PC-9 (cell line): ENCODE measurements at regions not wholly inside any gene's neighbourhood (a gene's known extent, or its start where the extent isn't known, plus 50 kb on each side); places are given as distances from the start of the nearest gene placed in this dataset.

Experiments
- BruUV-seq: library from RNA; stranded (reverse); fragments of 400-500 nt; replicated peaks from 2 replicates; lab custom pipeline; 2021; lab: Mats Ljungman, UMichigan
- CTCF ChIA-PET: fragments of 300-600 bp; sonication (Branson Sonifier 250); formaldehyde crosslinking; loops from one replicate; lab custom pipeline; 2022; ENCODE audit warnings: antibody characterized with exemption; lab: Charles Lee
- POLR2A ChIA-PET: fragments of 300-600 bp; sonication (Branson Sonifier 250); formaldehyde crosslinking; loops from one replicate; lab custom pipeline; 2022; ENCODE audit warnings: antibody characterized with exemption; ENCODE audit not compliant: unreplicated experiment; lab: Charles Lee
- DNase-seq, 2 experiments: peaks; one replicate each; pipeline versions ENCODE4 v3.0.0 to v3.0.0-alpha.2; 2015 to 2022; ENCODE audit warnings: mixed read lengths in 1 of 2
- H2AFZ ChIP-seq: fragments of 200-600 bp; sonication (generic); 2 replicates; pipeline ENCODE4 v1.8.1; 2017; ENCODE audit warnings: antibody characterized with exemption
- H3F3A ChIP-seq: fragments of 200-600 bp; sonication (generic); 2 replicates; pipeline ENCODE4 v1.8.1; 2017; ENCODE audit warnings: antibody characterized with exemption, mild to moderate bottlenecking, low read depth; ENCODE audit not compliant: insufficient read depth
- H3K27ac ChIP-seq: fragments of 200-600 bp; sonication (generic); 2 replicates; pipeline ENCODE4 v1.6.1; 2016; ENCODE audit warnings: mixed run types
- H3K27me3 ChIP-seq: fragments of 200-600 bp; sonication (generic); 2 replicates; pipeline ENCODE4 v1.6.1; 2016; ENCODE audit warnings: low read depth, mixed run types; ENCODE audit not compliant: insufficient read depth
- H3K36me3 ChIP-seq: fragments of 200-600 bp; sonication (generic); 2 replicates; pipeline ENCODE4 v1.6.1; 2016; ENCODE audit warnings: low read depth, mixed run types
- H3K4me1 ChIP-seq: fragments of 200-600 bp; sonication (generic); replicated peaks from 2 replicates; pipeline ENCODE4 v1.6.1; 2016; ENCODE audit warnings: mixed run types; ENCODE audit not compliant: insufficient read depth
- H3K4me2 ChIP-seq: fragments of 200-600 bp; sonication (generic); 2 replicates; pipeline ENCODE4 v1.6.1; 2017; ENCODE audit warnings: mixed run types
- H3K4me3 ChIP-seq: fragments of 200-600 bp; sonication (generic); 2 replicates; pipeline ENCODE4 v1.6.1; 2016; ENCODE audit warnings: mixed run types
- H3K79me2 ChIP-seq: fragments of 200-600 bp; sonication (generic); 2 replicates; pipeline ENCODE4 v1.6.1; 2017; ENCODE audit warnings: low read depth, mixed run types
- H3K9me2 ChIP-seq: fragments of 200-600 bp; sonication (generic); 2 replicates; pipeline ENCODE4 v1.8.1; 2017; ENCODE audit warnings: mild to moderate bottlenecking; ENCODE audit not compliant: insufficient read depth
- H3K9me3 ChIP-seq: fragments of 200-600 bp; sonication (generic); 2 replicates; pipeline ENCODE4 v1.8.1; 2016; ENCODE audit warnings: low read depth; ENCODE audit not compliant: insufficient read depth
- H4K20me1 ChIP-seq: fragments of 200-600 bp; sonication (generic); 2 replicates; pipeline ENCODE4 v1.8.1; 2017; ENCODE audit not compliant: insufficient read depth
- CTCF ChIP-seq: fragments of 200-600 bp; sonication (generic); conservative IDR thresholded peaks from 2 replicates; pipeline ENCODE4 v1.6.1; 2017; ENCODE audit warnings: mixed run types, antibody characterized with exemption, mild to moderate bottlenecking, moderate library complexity
- EZH2 ChIP-seq: fragments of 200-600 bp; sonication (generic); IDR thresholded peaks from 2 replicates; pipeline ENCODE4 v1.8.0; 2017; ENCODE audit warnings: antibody characterized with exemption, low read depth
- intact Hi-C: fragments of 100-400 bp; cut with micrococcal nuclease; formaldehyde crosslinking; loops from one replicate; pipeline ENCODE4 v1.10.0; 2022; ENCODE audit not compliant: unreplicated experiment

GRCh38 chr15:31799715-31800321 is 230.5 kb upstream of the CHRNA7 start:
- no peaks in the 10 kb centered on the region for H3K9me3 ChIP-seq
- no peak overlapping the region for H3K4me2 ChIP-seq
- H3K4me3 ChIP-seq = no peak overlapping the region
- no peaks in the 10 kb centered on the region for H3K36me3 ChIP-seq
- TF ChIP-seq EZH2 = no peak
- H3K4me1 ChIP-seq = no peaks in the 10 kb centered on the region
- intact Hi-C loops = no loop called here
- H2AFZ ChIP-seq = no peak overlapping the region
- ChIA-PET CTCF (no interaction called here), POLR2A (no interaction called here)
- no peaks in the 10 kb centered on the region for H3K79me2 ChIP-seq
- H3K27me3 ChIP-seq = no peaks in the 10 kb centered on the region; the same call in 1 of the 2 replicates
- H3F3A ChIP-seq = no peaks in the 10 kb centered on the region
- no peak for DNase-seq
- H3K9me2 ChIP-seq = no peaks in the 10 kb centered on the region
- no peak overlapping the region for H3K27ac ChIP-seq
- BruUV-seq = no TSS peak
- no peaks in the 10 kb centered on the region for H4K20me1 ChIP-seq

GRCh38 chr15:31801152-31801551 is 229.2 kb upstream of the CHRNA7 start:
- no peaks in the 10 kb centered on the region for H4K20me1 ChIP-seq
- no peak for DNase-seq
- no peaks in the 10 kb centered on the region for H3K36me3 ChIP-seq
- TF ChIP-seq CTCF = no peak
- no peaks in the 10 kb centered on the region for H3K9me3 ChIP-seq
- POLR2A ChIA-PET = no interaction called here
- no peak overlapping the region for H3K27ac ChIP-seq
- intact Hi-C loops = no loop called here
- no TSS peak for BruUV-seq
- H3F3A ChIP-seq = no peaks in the 10 kb centered on the region
- H3K4me2 ChIP-seq = no peak overlapping the region
- no peak overlapping the region for H3K4me3 ChIP-seq
- H2AFZ ChIP-seq = no peak overlapping the region
- H3K4me1 ChIP-seq = no peaks in the 10 kb centered on the region
- CTCF ChIA-PET = no interaction called here
- H3K79me2 ChIP-seq = no peaks in the 10 kb centered on the region
- H3K27me3 ChIP-seq = no peaks in the 10 kb centered on the region; the same call in 1 of the 2 replicates
- no peaks in the 10 kb centered on the region for H3K9me2 ChIP-seq

GRCh38 chr15:31802761-31803160 is 227.6 kb upstream of the CHRNA7 start:
- H3K36me3 ChIP-seq = no peaks in the 10 kb centered on the region
- H3K79me2 ChIP-seq = no peaks in the 10 kb centered on the region
- no peak overlapping the region for H3K4me2 ChIP-seq
- no peak overlapping the region for H2AFZ ChIP-seq
- no peaks in the 10 kb centered on the region for H3K4me1 ChIP-seq
- DNase-seq = no peak
- no peaks in the 10 kb centered on the region for H3K9me3 ChIP-seq
- H3K4me3 ChIP-seq = no peak overlapping the region
- H4K20me1 ChIP-seq = no peaks in the 10 kb centered on the region
- H3K27me3 ChIP-seq = no peaks in the 10 kb centered on the region
- intact Hi-C loops = no loop called here
- H3F3A ChIP-seq = no peaks in the 10 kb centered on the region
- no peaks in the 10 kb centered on the region for H3K9me2 ChIP-seq
- BruUV-seq = no TSS peak
- TF ChIP-seq EZH2 (no peak), CTCF (no peak)
- POLR2A ChIA-PET = no interaction called here
- CTCF ChIA-PET = no interaction called here
- no peak overlapping the region for H3K27ac ChIP-seq

GRCh38 chr15:31803388-31803884 is 226.9 kb upstream of the CHRNA7 start:
- no peak overlapping the region for H3K4me3 ChIP-seq
- no peaks in the 10 kb centered on the region for H3K27me3 ChIP-seq
- no peak for TF ChIP-seq EZH2
- no peak for TF ChIP-seq CTCF
- H3F3A ChIP-seq = no peaks in the 10 kb centered on the region
- intact Hi-C loops = no loop called here
- no peaks in the 10 kb centered on the region for H3K79me2 ChIP-seq
- H3K4me2 ChIP-seq = no peak overlapping the region
- H3K9me3 ChIP-seq = no peaks in the 10 kb centered on the region
- H3K36me3 ChIP-seq = no peaks in the 10 kb centered on the region
- H3K9me2 ChIP-seq = no peaks in the 10 kb centered on the region
- DNase-seq = no peak
- no peak overlapping the region for H3K27ac ChIP-seq
- BruUV-seq = no TSS peak
- CTCF ChIA-PET = no interaction called here
- H4K20me1 ChIP-seq = no peaks in the 10 kb centered on the region
- H3K4me1 ChIP-seq = no peaks in the 10 kb centered on the region
- H2AFZ ChIP-seq = no peak overlapping the region
- POLR2A ChIA-PET = no interaction called here
